Endometrium (tissue), 2 donors: ENCODE measurements at regions not wholly inside any gene's neighbourhood (a gene's known extent, or its start where the extent isn't known, plus 50 kb on each side); places are given as distances from the start of the nearest gene placed in this dataset.
"Not testable (repeated sequence)": the region's sequence is repeated elsewhere in the genome, so short reads cannot be mapped to it uniquely, and the experiment has no call there.

ENCODE experiments used
- FAIRE-seq: peaks from 2 replicates; lab custom pipeline; 2012; peaks lifted over from hg19 to GRCh38; lab: Jason Lieb, UNC
- donor health status: control.
- donor health status: control.

DNA sequence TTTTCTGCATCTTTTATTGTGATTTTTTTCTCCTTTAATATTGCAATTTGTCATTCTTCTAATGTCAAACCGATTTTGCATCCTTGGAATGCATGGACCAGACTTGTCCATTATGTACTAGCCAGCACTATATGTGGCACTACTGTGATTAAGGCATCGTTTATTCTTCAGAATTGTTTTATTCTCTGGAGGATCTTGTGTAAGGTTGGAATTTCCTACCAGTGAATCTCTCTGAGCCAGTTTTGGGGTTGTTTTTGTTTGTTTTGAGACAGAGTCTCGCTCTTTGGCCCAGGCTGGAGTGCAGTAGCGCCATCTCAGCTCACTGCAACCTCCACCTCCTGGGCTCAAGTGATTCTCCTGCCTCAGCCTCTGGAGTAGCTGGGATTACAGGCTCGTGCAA, 58.5 kb downstream of the IGLL5 start:
- FAIRE-seq: no peak

DNA sequence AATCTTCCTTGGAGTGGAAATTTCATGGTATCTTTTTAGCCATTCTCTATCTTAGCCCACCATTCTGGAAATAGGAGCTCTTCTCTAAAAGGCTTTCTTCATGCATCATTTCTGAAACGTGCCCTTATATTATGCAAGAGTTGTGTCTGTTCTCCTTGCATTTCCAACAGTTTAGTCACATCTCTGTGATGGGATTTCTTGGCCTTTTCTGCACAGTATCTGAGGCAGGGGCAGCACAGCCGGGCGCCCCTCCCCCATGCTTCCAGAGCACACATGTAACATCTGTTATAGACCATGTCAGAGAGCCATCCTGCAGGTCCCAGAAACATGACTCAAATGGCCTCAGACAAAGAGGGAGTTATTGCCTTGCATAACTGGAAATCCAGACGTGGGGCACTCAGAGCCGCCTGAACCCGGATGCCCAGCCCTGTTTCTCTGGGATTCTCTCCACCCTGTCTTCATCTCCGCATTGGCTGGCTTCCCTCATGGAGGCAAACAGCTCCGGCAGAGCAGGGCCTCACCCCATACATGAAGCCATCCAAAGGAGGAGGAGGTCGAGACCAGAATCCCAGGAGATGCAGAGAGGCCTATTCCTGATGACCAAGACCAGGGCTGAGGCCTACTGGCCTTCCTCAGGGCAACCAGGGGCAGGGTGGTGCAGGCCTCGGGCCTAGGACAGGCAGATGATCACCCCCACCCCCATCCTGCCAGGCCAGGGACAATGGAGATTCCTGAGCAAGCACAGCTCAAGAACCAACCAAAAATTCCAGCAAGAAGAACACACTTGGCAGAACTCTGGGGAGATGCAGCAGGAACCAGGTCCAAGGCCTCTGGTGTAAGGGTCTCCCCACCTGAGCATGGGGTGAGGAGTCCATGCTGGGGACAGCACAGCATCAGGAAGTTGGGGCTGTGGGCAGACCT, 61.3 kb downstream of the IGLL5 start:
- FAIRE-seq: no peak

DNA sequence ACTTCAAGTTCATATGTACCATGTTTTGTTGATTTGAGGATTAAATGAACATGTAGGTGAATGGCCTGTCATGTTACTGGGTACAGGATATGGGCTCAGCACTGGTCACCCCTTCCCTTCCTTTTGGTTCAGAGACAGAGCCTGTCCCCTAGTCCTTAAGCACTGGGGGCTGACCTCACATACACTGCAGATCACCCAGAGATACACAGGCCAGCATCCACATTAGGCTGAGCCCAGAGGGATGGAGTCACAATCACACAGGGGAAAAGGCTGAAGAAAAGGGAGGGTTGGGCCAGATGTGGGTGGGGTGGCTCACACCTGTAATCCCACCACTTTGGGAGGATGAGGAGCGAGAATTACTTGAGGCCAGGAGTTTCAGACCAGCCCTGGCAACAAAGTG, 62.3 kb downstream of the IGLL5 start:
- no peak for FAIRE-seq

DNA sequence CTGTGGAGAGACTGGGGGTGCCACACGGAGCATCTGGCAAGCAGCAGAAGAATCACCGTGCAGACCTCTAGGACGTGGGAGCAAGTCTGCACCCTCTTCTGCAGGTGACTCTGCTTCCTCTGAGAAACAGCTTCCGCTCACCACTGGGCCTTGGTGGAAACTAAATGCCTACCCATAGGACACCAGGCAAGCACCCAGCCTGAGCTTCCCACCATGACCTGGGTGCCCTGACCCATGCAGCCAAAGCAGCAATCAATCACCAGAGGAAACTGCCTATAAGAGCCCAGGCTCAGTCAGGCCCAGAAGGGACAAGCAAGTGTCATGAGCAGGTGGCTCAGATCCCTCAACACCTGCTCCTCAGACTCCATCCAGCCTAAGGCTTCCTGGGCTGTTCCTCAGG, 63.4 kb downstream of the IGLL5 start:
- no peak for FAIRE-seq

DNA sequence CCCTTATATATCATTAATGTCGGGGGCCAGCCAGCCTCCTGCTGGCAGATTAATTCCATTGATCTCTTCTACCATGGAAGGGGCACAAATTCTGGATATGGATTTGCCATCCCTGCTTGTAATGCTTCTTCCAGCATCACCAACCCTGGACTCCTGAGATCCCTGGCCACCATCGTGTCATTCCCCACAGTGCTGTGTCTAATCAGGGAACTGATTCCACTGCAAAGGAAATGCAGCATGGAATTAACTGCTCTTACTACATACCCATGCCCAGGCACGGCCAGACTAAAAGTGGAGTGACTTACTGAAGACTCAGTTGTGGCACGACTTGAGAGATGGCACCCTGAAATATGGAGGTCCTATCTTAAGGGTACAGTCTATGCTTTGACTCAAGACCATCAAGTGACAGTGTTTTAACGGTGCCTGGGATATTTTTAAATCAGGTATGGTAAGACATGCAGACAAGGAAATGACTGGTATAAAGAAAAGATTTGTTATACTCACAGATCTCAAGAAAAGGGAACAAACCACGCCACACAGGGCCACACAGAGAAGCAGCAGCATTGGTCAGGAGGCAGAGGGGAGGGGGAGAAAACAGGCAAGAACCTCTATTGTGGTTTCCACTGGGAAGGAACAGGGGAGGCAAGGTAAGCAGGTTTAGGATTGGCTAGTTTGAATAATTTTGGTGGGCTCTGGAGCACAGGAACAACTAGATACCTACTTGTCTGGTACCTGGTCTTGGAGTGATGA, 65.1 kb downstream of the IGLL5 start:
- no peak for FAIRE-seq

DNA sequence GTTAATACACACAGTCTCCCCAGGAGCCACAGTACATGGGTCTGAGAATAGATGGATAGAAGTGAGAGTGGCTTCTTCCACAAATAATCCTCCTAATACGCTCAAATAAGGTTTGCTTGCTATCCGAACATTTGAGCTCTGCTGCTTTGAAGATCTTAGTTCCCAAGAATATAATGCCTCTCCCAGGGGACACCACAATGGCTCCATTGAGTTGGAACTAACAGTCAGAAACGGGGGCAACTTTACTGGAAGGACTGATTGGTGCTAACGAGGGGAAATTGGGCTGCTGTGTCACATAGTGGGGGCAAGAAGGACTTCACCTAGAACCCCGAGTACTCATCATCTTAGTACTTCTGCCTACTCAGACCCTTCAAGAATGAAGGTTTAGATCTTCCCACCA, 66.2 kb downstream of the IGLL5 start:
- FAIRE-seq: no peak

DNA sequence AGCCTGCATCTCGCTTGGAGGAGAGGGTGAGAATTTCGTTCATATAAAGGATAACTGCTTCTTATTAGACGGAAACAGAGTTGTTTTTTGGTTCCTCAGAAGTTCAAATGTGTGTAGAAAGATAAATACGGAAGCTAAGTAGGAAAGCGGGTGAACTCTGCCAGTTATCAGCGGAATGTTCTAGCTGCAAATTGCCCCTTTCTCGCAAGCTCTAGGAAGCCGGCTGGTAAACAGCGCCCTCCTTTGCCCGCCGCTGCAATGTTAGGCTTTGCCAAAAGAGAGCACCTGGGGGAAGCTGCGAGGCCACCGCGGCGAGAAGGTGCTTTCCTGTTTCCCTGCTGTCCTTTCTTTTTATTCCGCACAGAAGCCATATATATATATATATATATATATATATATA, 67.0 kb downstream of the IGLL5 start:
- no peak for FAIRE-seq

DNA sequence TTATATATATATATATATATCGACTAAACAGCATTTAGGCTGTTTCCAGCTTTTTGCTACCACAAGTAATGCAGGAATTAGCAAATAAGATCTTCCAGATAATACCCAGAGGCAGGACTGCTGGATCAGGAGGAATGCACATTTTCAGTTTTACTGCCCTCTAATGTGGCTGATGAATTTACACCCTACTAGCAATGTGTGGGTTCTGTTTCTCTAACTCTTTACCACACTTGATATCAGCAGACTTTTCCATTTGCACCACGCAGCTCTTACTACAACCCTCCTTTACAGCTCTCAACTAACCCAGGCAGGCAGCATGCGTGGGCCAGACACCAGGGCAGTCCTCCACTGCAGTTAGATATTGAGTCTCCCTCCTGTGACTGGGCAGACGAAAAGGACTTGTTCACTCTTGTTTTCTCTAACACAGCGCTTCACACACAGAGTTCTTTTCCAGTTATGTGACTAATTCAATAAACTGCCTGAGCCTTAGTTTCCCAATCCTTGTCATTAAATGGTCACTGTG, 67.7 kb downstream of the IGLL5 start:
- no peak for FAIRE-seq

DNA sequence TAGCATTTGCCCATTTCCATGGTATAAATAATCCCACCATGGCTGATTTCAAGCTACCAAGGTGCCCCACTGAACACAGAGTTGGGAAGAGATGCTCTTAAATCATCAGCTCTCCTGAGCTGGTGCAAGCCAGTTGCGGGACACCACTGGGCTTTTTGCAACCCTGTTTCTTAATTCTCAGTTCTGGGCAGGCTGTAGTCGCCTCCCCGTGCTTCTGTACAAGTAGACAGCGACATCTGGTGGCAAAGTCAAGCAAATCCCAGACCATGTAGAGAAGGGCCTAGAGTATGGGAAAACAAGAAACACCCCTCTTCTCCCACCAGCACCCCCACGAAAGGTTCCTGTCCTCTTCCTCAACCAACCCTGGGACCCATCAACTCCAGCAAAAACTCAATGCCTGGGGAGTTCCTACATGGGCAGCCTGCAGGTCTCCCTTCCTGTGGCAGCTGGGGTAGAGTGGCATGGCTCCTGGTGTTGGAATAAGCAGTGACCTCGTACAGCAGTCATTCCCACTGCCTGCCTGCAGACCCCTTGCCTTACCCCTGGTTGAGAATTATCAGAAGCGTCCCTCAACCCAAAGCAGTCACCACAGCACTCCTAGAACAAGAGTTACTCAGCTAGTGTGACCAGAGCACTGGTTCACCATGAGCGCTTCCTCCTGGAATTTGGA, 68.4 kb downstream of the IGLL5 start:
- no peak for FAIRE-seq

DNA sequence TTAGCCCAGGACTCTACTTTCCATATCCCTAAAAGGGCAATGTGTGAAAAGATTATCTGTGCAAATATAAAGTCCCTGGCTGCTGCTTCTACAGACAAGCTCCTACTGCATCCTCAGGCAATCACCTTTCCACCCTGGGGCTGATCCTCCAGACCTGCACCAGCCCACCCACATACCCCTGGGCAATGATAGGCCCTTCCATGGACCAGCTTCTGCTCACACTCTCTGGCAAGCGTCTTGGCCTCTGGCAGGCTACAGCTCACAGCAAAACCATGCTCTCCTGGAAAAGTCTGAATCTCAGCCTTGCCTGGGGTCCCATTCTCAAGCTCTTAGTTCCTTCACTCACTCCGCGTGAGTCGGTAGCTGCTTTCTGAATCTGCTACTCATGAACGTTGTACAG, 69.5 kb downstream of the IGLL5 start:
- no peak for FAIRE-seq

DNA sequence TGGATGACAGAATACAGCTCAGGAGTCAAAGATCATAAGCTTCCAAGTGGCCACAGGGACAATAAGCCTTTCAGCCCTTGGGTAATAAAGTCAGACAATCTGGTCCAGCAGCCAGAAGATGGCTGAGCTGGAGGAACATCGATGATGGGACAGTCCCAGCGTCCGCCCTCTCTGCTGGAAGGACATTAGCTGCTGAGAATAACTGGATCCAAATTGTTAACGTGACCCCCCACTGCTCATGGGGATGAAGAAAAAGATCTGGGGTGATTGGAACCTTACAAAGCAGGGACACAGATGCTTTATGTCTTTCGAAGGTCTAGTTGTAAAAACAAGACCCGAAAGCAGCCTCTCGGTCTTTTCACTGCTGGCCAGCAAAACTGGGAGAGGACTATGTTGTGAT, 71.0 kb downstream of the IGLL5 start:
- no peak for FAIRE-seq

DNA sequence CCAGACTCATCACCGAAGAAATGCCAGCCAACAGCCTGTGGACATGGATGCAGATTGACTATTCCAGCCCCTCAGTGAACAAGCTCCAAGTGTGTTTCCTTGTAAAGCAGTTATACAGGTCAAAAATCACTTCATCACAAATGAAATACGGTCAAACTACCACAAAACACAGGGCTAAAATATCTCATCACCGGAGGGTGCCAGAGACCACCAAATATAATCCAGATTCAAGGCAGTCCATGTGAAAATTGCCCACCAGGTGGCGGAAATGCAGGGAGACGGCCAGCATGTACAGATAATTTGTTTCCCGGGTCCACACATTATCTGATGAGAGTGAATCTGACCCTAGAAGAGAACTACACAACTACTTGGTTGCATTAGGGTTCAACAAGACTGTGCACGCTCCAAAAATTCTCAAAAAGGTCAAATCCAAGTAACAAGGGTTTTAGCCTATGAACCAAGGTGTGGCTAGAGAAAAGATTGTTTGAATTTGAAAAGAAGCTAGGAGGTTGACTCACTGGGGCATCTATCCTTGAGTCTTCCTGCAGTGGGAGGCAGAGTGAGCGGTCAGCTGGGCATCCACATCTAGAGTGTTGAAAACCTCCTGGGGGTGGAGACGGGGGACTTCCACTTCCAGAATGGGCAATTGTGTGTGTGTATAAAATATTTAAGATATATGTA, 71.7 kb downstream of the IGLL5 start:
- peak; percentile 91 for FAIRE-seq

DNA sequence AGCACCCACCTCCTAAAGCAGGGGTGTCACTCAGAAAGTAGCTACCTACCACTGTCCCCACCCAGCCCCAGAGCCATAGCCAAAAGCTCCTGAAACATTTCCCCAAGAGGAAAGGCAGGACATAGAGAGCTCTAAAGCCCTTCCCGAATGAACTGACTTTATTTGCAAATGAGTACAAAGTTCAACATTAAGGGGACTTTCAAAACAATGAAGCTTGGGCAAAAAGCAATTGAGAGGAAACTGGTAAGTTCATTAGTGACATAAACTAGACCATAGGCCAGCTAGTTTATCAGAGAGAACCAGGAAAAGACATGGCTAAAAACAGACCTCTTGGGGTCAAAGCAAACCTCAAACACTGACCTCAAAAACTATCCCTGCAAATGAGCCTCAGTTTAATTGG, 72.7 kb downstream of the IGLL5 start:
- no peak for FAIRE-seq

DNA sequence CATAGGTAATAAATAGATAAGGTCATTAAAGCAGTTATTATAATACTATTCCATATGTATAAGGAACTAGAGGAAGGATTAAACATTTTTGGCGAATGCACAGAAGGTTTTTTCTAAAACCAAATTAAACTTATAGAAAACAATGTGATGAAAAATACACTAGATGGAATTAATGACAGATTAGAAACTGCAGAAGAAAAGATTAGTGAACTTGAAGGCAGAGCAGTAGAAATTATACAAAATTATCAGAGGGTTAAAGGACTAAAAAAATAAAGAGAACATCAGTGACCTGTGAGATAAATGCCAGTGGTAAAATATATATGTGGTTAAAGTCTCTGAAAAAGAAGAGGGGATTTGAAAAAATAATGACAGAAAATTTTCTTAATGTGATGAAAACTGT, 74.0 kb downstream of the IGLL5 start:
- no peak for FAIRE-seq

DNA sequence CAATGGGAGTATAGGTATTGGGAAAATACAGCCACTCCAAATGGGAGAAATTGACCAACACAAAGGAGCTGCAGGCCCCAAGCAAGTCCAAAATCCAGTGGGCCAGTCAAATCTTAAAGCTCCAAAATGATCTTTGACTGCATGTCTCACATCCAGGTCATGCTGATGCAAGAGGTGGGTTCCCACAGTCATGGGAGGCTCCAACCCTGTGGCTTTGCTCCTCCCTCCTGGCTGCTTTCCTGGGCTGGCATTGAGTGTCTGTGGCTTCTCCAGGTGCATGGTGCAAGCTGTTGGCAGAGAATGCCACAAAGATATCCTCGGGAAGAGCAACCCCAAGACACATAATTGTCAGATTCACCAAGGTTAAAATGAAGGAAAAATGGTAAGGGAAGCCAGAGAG, 80.8 kb downstream of the IGLL5 start:
- FAIRE-seq: no peak

DNA sequence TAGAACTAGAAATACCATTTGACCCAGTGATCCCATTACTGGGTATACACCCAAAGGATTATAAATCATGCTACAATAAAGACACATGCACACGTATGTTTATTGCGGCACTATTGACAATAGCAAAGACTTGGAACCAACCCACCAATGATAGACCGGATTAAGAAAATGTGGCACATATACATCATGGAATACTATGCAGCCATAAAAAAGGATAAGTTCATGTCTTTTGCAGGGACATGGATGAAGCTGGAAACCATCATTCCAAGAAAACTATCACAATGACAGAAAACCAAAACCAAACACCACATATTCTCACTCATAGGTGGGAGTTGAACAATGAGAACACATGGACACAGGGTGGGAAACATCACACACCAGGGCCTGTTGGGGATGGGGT, 85.0 kb downstream of the IGLL5 start:
- not testable (repeated sequence) for FAIRE-seq

DNA sequence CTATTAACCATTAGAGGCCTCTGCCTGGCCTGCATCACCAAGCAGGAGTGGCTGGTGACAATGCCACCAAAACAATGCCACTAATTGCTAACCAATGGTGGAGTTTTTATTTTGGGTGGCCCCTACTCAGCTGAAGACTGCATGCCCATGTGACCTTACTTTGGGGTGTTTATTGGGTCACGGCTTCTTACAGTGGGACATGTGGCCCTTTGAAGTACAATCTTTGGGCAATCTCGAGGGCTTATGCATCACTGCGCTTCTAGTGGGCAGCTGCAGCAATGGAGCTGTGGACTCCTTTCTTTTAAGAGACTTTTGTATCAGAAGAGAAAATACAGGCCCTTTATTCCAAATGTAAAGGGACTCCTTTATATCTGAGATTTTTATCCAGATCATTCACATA, 85.7 kb downstream of the IGLL5 start:
- FAIRE-seq: no peak

DNA sequence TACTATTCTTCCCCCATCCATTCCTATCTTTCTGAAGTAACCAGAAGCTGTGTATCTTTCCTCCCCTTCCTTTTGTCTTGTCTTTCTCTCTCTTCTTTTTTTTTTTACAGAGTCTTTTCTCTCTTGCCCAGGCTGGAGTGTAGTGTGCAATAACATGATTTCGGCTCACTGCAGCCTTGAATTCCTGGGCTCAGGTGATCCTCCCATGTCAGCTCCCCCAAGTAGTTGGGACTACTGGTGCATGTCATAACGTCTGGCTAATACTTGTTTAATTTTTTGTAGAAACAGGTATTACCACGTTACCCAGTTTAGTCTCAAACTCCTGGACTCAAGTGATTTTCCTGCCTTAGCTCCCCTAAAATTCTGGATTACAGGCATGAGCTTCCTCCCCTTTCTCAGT, 86.5 kb downstream of the IGLL5 start:
- no peak for FAIRE-seq

DNA sequence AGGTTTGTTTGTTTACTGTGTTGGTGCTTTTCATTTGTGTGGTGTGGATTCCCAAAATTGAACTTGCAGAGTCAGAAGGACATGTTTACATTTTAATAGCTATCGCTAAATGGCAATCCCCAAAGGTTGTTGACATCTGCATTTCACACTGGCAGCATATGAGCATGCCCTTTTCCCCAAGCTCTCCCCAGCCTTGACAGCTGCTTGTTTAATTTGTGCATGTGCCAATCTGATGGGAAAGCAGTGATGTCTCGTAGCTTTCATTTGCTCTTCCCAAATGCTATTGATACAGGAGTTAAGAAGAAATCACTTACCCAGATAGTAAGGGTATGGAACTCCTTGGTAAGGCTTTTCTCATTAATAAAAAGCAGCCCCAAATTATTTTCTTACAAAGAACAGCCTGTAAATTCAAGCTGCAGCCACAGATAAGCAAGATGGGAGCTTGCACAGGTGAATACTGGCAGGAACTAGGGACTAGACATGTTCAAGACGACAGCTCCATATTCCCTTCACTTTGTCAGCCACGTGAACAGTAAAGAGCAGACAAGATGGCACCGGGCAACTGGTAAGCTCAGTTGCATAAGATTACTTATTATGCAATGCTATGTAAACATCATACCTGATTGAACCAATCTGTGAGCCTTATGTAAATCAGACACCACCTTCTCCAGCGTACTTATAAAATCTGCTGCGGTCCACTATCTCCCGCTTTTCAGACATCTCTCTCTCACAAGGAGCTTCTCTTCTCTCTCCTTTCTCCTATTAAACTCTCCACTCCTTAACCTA, 87.4 kb downstream of the IGLL5 start:
- no peak for FAIRE-seq

DNA sequence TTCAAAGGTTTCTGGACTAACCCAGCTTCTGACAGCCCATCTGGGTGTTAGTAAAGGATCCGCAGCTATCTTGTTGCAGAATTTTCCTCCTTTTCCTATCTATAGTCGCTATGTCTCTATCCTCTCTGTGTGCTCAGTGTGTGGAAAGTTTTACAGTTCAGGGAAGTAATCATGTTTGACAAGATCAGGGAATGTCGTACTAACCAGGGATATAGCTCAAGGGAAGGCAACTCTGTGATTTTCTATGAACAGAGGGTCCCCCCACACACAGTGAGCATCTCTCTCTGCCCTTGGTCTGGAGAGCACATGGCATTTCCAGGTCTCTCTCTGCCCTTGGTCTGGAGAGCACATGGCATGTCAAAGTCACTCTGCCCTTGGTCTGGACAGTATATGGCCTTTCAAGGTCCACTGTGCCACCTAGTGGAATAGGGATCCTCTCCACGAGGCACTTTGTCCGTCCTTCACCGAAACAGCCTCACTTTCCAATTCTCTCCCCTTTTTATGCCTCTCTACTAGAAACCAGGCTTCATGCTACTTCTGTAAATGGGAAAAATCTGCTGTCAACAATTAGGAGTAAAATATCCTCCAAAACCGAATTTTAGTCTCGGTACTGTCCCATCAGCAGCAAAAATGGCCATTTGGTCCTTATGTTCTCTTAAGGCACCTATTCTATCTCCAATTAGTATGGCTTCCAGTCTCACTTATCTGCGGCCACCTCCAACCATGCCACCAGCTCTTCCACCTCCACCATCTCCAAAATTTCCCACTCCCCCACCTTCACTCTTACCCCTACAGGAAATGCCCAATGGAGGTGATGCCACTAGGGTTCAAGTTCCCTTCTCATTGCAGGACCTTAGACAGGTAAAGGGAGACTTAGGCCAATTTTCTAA, 88.7 kb downstream of the IGLL5 start:
- FAIRE-seq: no peak
